ENCODE measurements at regions not wholly inside any gene's neighbourhood (a gene's known extent, or its start where the extent isn't known, plus 50 kb on each side); places are given as distances from the start of the nearest gene placed in this dataset.

DNA sequence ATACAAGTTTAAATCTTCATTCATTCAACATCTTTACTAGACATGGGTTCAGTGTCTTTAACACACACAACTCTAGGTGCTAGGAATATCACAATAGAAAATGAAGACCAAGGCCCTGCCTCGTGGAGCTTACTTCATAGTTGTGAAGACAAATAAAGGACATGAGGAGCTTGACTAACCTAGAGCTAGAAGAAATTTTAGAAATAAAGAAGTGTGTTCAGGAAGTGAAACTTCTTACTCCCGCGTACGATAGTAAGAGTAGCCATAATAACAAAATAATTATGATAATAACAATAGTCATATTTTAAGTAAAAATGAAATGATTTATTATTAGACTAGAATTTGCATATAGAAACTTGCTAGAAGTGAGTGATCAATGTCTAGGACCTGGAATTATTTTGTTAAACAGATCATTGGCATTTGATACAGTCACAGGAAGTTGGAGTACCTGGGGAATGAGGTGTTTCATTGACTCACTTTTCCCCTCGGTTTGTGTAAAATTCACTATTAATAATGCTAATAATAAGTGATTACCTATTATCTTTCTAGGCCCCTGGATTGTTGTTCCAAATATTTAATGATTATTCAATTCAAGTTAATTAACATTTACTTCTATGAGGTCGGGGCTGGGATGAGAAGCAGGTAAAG, 331.3 kb downstream of the NSG2 start:
- no peak for TF ChIP-seq CTCF (conservative IDR thresholded peaks at IDR 0.05; ENCODE audit: low read length)
- TF ChIP-seq EZH2phosphoT487 (IDR thresholded peaks at IDR 0.05; ENCODE audit: borderline replicate concordance, low read depth, low read length) = no peak

Measured in OCI-LY7 (cell line).